ENCODE measurements at regions not wholly inside any gene's neighbourhood (a gene's known extent, or its start where the extent isn't known, plus 50 kb on each side); places are given as distances from the start of the nearest gene placed in this dataset.
"Not testable (repeated sequence)": the region's sequence is repeated elsewhere in the genome, so short reads cannot be mapped to it uniquely, and the experiment has no call there.

- not testable (repeated sequence) for DNase-seq (ENCODE audit: low read depth)
Observed at GRCh38 chr15:77861997-77862635, 215.4 kb downstream of the TBC1D2B start.

- DNase-seq (ENCODE audit: low read depth) = no peak
Observed at GRCh38 chr15:77860071-77860691, 217.3 kb downstream of the TBC1D2B start.

GRCh38 chr15:77859491-77860060 lies 217.9 kb downstream of the TBC1D2B start:
- DNase-seq (ENCODE audit: low read depth) = no peak

GRCh38 chr15:77858792-77859490 lies 218.6 kb downstream of the TBC1D2B start:
- DNase-seq (ENCODE audit: low read depth) = no peak

GRCh38 chr15:77857419-77857818 lies 220.1 kb downstream of the TBC1D2B start:
- DNase-seq (ENCODE audit: low read depth) = no peak

- DNase-seq (ENCODE audit: low read depth) = no peak
Observed at GRCh38 chr15:77856705-77857346, 220.7 kb downstream of the TBC1D2B start.

GRCh38 chr15:77855871-77856270 lies 221.6 kb downstream of the TBC1D2B start:
- no peak for DNase-seq (ENCODE audit: low read depth)

GRCh38 chr15:77854980-77855379 lies 222.3 kb upstream of the LINGO1 start:
- DNase-seq (ENCODE audit: low read depth) = no peak

- DNase-seq (ENCODE audit: low read depth) = no peak
Observed at GRCh38 chr15:77853910-77854309, 221.2 kb upstream of the LINGO1 start.

- no peak for DNase-seq (ENCODE audit: low read depth)
Observed at GRCh38 chr15:77853008-77853328, 220.3 kb upstream of the LINGO1 start.

- DNase-seq (ENCODE audit: low read depth) = no peak
Observed at GRCh38 chr15:77852241-77853007, 219.7 kb upstream of the LINGO1 start.

- no peak for DNase-seq (ENCODE audit: low read depth)
Observed at GRCh38 chr15:77851691-77852090, 219.0 kb upstream of the LINGO1 start.

- DNase-seq (ENCODE audit: low read depth) = no peak
Observed at GRCh38 chr15:77851086-77851485, 218.4 kb upstream of the LINGO1 start.

- no peak for DNase-seq (ENCODE audit: low read depth)
Observed at GRCh38 chr15:77846986-77847385, 214.3 kb upstream of the LINGO1 start.

- no peak for DNase-seq (ENCODE audit: low read depth)
Observed at GRCh38 chr15:77846360-77846759, 213.6 kb upstream of the LINGO1 start.

GRCh38 chr15:77844798-77845446 lies 212.2 kb upstream of the LINGO1 start:
- no peak for DNase-seq (ENCODE audit: low read depth)

GRCh38 chr15:77843546-77843945 lies 210.8 kb upstream of the LINGO1 start:
- no peak for DNase-seq (ENCODE audit: low read depth)

GRCh38 chr15:77840991-77841775 lies 208.5 kb upstream of the LINGO1 start:
- peak; percentile 65 for DNase-seq (ENCODE audit: low read depth)

- DNase-seq (ENCODE audit: low read depth) = no peak
Observed at GRCh38 chr15:77839970-77840905, 207.5 kb upstream of the LINGO1 start.

All from non-pigmented ciliary epithelial cell (primary cell).